ENCODE measurements at regions not wholly inside any gene's neighbourhood (a gene's known extent, or its start where the extent isn't known, plus 50 kb on each side); places are given as distances from the start of the nearest gene placed in this dataset.

DNA sequence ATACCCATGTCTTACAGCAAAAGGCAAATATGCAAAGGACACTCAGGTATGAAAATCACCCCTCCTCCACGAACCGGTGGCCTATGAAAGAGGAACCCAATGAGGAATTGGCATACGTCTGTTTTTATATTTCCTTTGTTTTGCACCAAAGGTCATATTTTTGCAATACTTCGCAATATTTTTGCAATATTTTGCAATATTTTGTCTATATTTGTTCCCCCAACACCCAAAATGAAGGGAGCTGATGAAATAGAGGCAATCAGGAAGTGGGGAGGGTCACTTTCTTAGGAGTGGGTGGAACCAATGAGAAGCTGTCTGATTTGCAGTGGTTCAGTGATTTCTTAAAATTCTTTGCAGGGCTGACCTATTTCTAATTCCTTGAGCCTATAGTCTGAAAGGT, 296.8 kb upstream of the TSHZ2 start:
- no peaks in the 10 kb centered on the region for H3K9me3 ChIP-seq
- intact Hi-C loops (cut with micrococcal nuclease; ENCODE audit: unreplicated experiment) = no loop called here
- no peaks in the 10 kb centered on the region for H3K9me3 Mint-ChIP-seq (ENCODE audit: unreplicated experiment)
- no peaks in the 10 kb centered on the region for H3K36me3 ChIP-seq (ENCODE audit: control insufficient read depth, insufficient read depth, low read length)
- H3K27me3 ChIP-seq (replicated peaks; ENCODE audit: control insufficient read depth, insufficient read depth, low read length) = no peaks in the 10 kb centered on the region
- ChIA-PET CTCF (no interaction called here), POLR2A (no interaction called here)
- H3K4me3 ChIP-seq (ENCODE audit: low read depth, low read length) = no peak overlapping the region
- no peaks in the 10 kb centered on the region for H3K4me1 ChIP-seq
- H3K4me3 Mint-ChIP-seq (ENCODE audit: unreplicated experiment) = no peak overlapping the region
- no peak overlapping the region for H3K27ac Mint-ChIP-seq (ENCODE audit: unreplicated experiment)
- H3K27me3 Mint-ChIP-seq (ENCODE audit: insufficient read depth, unreplicated experiment) = peaks cover 18% of the 10 kb centered on the region
- no peaks in the 10 kb centered on the region for H3K4me1 Mint-ChIP-seq (ENCODE audit: low read depth, unreplicated experiment)
- H3K36me3 Mint-ChIP-seq (ENCODE audit: insufficient read depth, unreplicated experiment) = no peaks in the 10 kb centered on the region
- no peak for DNase-seq
- BruUV-seq (replicated peaks) = no TSS peak
- TF ChIP-seq, protein P1, sequence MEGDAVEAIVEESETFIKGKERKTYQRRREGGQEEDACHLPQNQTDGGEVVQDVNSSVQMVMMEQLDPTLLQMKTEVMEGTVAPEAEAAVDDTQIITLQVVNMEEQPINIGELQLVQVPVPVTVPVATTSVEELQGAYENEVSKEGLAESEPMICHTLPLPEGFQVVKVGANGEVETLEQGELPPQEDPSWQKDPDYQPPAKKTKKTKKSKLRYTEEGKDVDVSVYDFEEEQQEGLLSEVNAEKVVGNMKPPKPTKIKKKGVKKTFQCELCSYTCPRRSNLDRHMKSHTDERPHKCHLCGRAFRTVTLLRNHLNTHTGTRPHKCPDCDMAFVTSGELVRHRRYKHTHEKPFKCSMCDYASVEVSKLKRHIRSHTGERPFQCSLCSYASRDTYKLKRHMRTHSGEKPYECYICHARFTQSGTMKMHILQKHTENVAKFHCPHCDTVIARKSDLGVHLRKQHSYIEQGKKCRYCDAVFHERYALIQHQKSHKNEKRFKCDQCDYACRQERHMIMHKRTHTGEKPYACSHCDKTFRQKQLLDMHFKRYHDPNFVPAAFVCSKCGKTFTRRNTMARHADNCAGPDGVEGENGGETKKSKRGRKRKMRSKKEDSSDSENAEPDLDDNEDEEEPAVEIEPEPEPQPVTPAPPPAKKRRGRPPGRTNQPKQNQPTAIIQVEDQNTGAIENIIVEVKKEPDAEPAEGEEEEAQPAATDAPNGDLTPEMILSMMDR (IDR thresholded peaks at IDR 0.05; ENCODE audit: insufficient read depth in 1 of 2, low read depth in 1 of 2, low read length in 1 of 2, severe bottlenecking in 1 of 2, unreplicated experiment in 1 of 2) = no peak

DNA sequence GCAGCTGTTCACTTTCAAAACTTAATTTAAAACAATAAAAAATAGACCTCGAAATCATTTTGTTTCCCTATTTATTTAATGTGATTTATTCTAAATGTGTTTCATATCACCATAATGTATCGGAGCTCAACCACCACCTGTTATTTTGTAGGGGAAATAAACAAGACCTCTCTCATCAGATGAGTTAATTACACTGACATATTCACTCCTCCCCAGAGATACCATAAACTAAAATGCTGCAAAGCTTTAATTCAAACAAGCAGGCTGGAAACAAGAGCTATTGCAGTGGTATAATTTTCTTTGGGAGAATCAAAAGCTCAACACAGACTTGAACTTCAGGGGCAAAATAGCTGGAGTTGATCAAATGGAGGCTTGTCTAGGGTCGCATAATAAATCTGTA, 303.5 kb upstream of the TSHZ2 start:
- no TSS peak for BruUV-seq (replicated peaks)

DNA sequence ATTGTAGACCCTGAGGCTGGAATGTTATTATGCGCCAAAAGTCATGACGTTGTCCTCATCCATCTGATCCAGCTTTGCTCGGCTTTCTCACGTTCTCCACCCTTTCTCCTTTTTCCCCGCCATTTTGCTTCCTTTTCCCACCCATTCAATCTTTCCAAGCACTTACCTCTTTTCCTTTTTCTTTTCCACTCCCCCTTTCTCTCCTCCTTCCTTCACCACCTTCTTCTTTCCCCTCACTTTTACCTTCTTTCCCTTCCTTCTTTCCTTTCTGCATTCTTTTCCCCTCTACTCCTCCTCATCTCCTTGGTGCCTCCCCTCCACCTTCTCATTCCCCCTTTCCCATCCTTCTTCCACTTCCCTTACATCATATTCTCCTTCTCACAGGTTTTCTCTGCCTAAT, 304.8 kb upstream of the TSHZ2 start:
- intact Hi-C loops (cut with micrococcal nuclease; ENCODE audit: unreplicated experiment) = no loop called here

More for the DNA sequence above, 303.5 kb upstream of the TSHZ2 start:
- H3K4me1 Mint-ChIP-seq (ENCODE audit: low read depth, unreplicated experiment) = no peaks in the 10 kb centered on the region
- TF ChIP-seq, protein P1 (IDR thresholded peaks at IDR 0.05; ENCODE audit: insufficient read depth in 1 of 2, low read depth in 1 of 2, low read length in 1 of 2, severe bottlenecking in 1 of 2, unreplicated experiment in 1 of 2) = no peak
- POLR2A ChIA-PET = no interaction called here
- Histone ChIP-seq H3K27me3 (replicated peaks; ENCODE audit: control insufficient read depth, insufficient read depth, low read length) (no peaks in the 10 kb centered on the region; the same call in 1 of the 2 replicates), H3K4me3 (ENCODE audit: low read depth, low read length) (no peak overlapping the region), H3K4me1 (no peaks in the 10 kb centered on the region), H3K36me3 (ENCODE audit: control insufficient read depth, insufficient read depth, low read length) (no peaks in the 10 kb centered on the region), H3K9me3 (no peaks in the 10 kb centered on the region)
- H3K27me3 Mint-ChIP-seq (ENCODE audit: insufficient read depth, unreplicated experiment) = peaks cover 9% of the 10 kb centered on the region
- intact Hi-C loops (cut with micrococcal nuclease; ENCODE audit: unreplicated experiment) = no loop called here
- H3K27ac Mint-ChIP-seq (ENCODE audit: unreplicated experiment) = no peak overlapping the region
- no peaks in the 10 kb centered on the region for H3K36me3 Mint-ChIP-seq (ENCODE audit: insufficient read depth, unreplicated experiment)
- no peak overlapping the region for H3K4me3 Mint-ChIP-seq (ENCODE audit: unreplicated experiment)
- CTCF ChIA-PET = no interaction called here
- H3K9me3 Mint-ChIP-seq (ENCODE audit: unreplicated experiment) = no peaks in the 10 kb centered on the region
- no peak for DNase-seq

More for the DNA sequence above, 304.8 kb upstream of the TSHZ2 start:
- Histone ChIP-seq H3K4me3 (ENCODE audit: low read depth, low read length) (no peak overlapping the region), H3K36me3 (ENCODE audit: control insufficient read depth, insufficient read depth, low read length) (no peaks in the 10 kb centered on the region), H3K27me3 (replicated peaks; ENCODE audit: control insufficient read depth, insufficient read depth, low read length) (no peaks in the 10 kb centered on the region; the same call in 1 of the 2 replicates), H3K4me1 (no peaks in the 10 kb centered on the region), H3K9me3 (no peaks in the 10 kb centered on the region)
- POLR2A ChIA-PET = no interaction called here
- DNase-seq = no peak
- TF ChIP-seq, protein P1 (IDR thresholded peaks at IDR 0.05; ENCODE audit: insufficient read depth in 1 of 2, low read depth in 1 of 2, low read length in 1 of 2, severe bottlenecking in 1 of 2, unreplicated experiment in 1 of 2) = no peak
- CTCF ChIA-PET = no interaction called here
- Mint-ChIP-seq H3K4me1 (ENCODE audit: low read depth, unreplicated experiment) (no peaks in the 10 kb centered on the region), H3K4me3 (ENCODE audit: unreplicated experiment) (no peak overlapping the region), H3K9me3 (ENCODE audit: unreplicated experiment) (no peaks in the 10 kb centered on the region), H3K27me3 (ENCODE audit: insufficient read depth, unreplicated experiment) (peaks cover 9% of the 10 kb centered on the region), H3K36me3 (ENCODE audit: insufficient read depth, unreplicated experiment) (no peaks in the 10 kb centered on the region), H3K27ac (ENCODE audit: unreplicated experiment) (no peak overlapping the region)
- BruUV-seq (replicated peaks) = no TSS peak
